Activated T-helper 1 cell treated with anti-CD3 and anti-CD28 coated beads, Interleukin-12 subunit alpha, Interleukin-12 subunit beta, Interleukin-2, Interleukin-4 antibody, amounts not matched to agents 30 ng/mL and 10 ng/mL and 1 ng/mL, durations not matched to agents 14 hours and 24 hours and 36 hours (primary cell): ENCODE measurements at regions not wholly inside any gene's neighbourhood (a gene's known extent, or its start where the extent isn't known, plus 50 kb on each side); places are given as distances from the start of the nearest gene placed in this dataset.
A peak's percentile ranks its signal among the peaks of the same experiment; 100 is the strongest.
"Not testable (repeated sequence)": the region's sequence is repeated elsewhere in the genome, so short reads cannot be mapped to it uniquely, and the experiment has no call there.

Experiments
- DNase-seq: peaks from one replicate; pipeline ENCODE4 v3.0.0; 2021; ENCODE audit warnings: low spot score
- H3K27ac Mint-ChIP-seq: one replicate; pipeline ENCODE4 v1.8.0; 2021; ENCODE audit warnings: mild to moderate bottlenecking, mixed read lengths
- H3K27me3 Mint-ChIP-seq: one replicate; pipeline ENCODE4 v1.8.0; 2022; ENCODE audit warnings: mild to moderate bottlenecking, moderate library complexity, mixed read lengths; ENCODE audit not compliant: insufficient read depth
- H3K36me3 Mint-ChIP-seq: one replicate; pipeline ENCODE4 v1.8.0; 2021; ENCODE audit warnings: low read depth, mixed read lengths
- H3K4me1 Mint-ChIP-seq: one replicate; pipeline ENCODE4 v1.8.0; 2021; ENCODE audit warnings: low read depth, mixed read lengths
- H3K4me3 Mint-ChIP-seq: one replicate; pipeline ENCODE4 v1.8.0; 2021; ENCODE audit warnings: mild to moderate bottlenecking, moderate library complexity, mixed read lengths
- H3K9me3 Mint-ChIP-seq: one replicate; pipeline ENCODE4 v1.8.0; 2021; ENCODE audit warnings: mixed read lengths
- intact Hi-C: fragments of 100-400 bp; cut with micrococcal nuclease; formaldehyde crosslinking; loops from one replicate; pipeline ENCODE4 v1.15.1; 2024

GRCh38 chr11:67859513-67860161 is 144.3 kb downstream of the UNC93B1 start:
- peak; percentile 34 for DNase-seq
- H3K27ac Mint-ChIP-seq, H3K4me3 Mint-ChIP-seq, H3K27me3 Mint-ChIP-seq, H3K9me3 Mint-ChIP-seq, H3K36me3 Mint-ChIP-seq, H3K4me1 Mint-ChIP-seq: not testable (repeated sequence)
- intact Hi-C loops = loop anchor here (1.0 kb wide), 1 partner anchor 96 kb away; no protein-coding TSS in a partner anchor

- H3K4me3 Mint-ChIP-seq, H3K36me3 Mint-ChIP-seq, H3K9me3 Mint-ChIP-seq, DNase-seq, H3K27ac Mint-ChIP-seq, H3K4me1 Mint-ChIP-seq, intact Hi-C loops: not testable (repeated sequence)
- H3K27me3 Mint-ChIP-seq = peaks cover 14% of the 10 kb centered on the region
Measured at GRCh38 chr11:67850747-67851146, 153.2 kb downstream of the UNC93B1 start.

DNA sequence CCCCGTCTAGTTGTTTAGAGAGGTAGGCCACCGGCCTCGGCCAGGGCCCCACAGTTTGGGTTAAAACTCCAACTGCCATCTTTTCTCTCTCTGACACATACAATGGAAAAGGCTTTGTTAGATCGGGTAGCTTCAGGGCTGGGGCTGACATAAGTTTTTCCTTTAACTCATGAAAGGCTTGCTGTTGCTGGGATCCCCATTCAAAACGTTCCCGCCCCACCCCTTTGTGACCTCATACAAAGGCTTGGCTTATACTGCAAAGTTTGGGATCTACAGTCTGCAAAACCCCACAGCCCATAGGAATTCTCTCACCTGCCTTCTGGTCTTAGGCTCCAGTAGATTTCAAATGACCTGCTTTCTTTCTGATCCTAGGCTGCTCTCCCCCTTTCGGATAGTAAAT is 154.1 kb downstream of the UNC93B1 start:
- H3K36me3 Mint-ChIP-seq, H3K27ac Mint-ChIP-seq, H3K4me1 Mint-ChIP-seq, DNase-seq, H3K9me3 Mint-ChIP-seq, intact Hi-C loops, H3K4me3 Mint-ChIP-seq: not testable (repeated sequence)
- H3K27me3 Mint-ChIP-seq = peaks cover 10% of the 10 kb centered on the region

DNA sequence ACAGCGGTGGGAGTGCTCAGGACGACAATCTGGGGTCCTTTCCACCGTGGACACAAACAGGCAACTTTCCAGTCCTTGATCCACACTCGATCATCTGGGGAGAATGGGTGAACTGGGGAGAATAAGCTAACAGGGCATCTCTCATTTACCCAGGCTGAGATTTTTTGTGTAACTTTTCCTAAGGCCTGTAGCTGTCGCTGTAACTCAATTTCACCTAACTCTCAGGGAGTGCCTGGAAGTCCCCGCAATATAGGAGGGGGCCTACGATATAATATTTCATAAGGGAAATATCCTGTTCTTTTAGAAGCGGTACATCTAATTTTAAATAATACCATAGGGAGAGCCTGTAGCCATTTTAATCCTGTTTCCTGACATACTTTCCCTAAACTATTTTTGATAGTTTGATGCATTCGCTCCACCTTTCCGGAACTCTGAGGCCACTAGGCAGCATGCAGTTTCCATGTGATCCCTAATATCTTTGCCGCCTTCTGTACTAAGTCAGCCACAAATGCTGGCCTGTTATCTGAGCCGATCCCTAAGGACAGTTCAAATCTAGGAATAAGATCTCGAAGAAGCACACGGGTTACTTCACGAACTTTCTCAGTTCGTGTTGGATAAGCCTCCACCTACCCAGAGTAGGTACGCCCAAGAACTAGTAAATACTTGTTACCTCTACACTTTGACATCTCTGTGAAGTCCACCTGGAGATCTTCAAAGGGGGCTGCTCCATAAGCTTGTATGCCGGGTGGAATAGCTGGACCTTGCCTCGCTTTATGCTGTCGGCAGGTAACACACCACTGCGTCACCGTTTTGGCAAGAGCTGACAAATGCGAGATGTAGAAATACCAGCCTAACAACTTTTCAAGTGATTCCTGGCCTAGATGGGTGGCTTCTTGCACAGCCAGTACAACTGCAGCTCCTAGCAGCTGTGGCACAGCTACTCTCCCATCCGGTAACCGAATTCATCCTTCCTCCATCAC is 155.7 kb downstream of the UNC93B1 start:
- H3K9me3 Mint-ChIP-seq, DNase-seq, intact Hi-C loops, H3K36me3 Mint-ChIP-seq, H3K4me1 Mint-ChIP-seq, H3K27ac Mint-ChIP-seq, H3K4me3 Mint-ChIP-seq: not testable (repeated sequence)
- H3K27me3 Mint-ChIP-seq = peaks cover 10% of the 10 kb centered on the region

DNA sequence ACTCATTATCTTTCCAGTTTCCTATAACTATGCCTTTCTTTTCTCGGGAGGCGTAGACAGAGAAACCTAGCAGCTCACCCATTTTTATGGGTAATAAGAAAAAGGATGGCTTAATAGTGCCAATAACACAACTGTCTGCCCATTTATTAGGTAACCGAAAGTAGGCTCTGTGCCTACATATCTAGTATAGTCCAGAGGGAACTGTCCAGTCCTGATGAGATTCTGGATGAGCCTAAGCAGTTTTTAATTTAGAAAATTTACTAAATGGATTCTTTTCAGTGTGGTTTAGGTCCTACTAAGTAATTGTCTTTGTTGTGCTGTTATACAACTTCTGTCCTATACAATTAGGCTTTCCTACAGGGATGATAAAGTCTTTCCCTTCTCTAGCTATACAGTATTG is 157.6 kb downstream of the UNC93B1 start:
- H3K4me3 Mint-ChIP-seq, H3K9me3 Mint-ChIP-seq, H3K27ac Mint-ChIP-seq, H3K27me3 Mint-ChIP-seq, DNase-seq, intact Hi-C loops, H3K4me1 Mint-ChIP-seq, H3K36me3 Mint-ChIP-seq: not testable (repeated sequence)

- H3K27ac Mint-ChIP-seq, H3K36me3 Mint-ChIP-seq, H3K9me3 Mint-ChIP-seq, DNase-seq, intact Hi-C loops, H3K4me3 Mint-ChIP-seq, H3K4me1 Mint-ChIP-seq: not testable (repeated sequence)
- H3K27me3 Mint-ChIP-seq = peaks cover 12% of the 10 kb centered on the region
Measured at GRCh38 chr11:67845296-67845695, 158.6 kb downstream of the UNC93B1 start.

DNA sequence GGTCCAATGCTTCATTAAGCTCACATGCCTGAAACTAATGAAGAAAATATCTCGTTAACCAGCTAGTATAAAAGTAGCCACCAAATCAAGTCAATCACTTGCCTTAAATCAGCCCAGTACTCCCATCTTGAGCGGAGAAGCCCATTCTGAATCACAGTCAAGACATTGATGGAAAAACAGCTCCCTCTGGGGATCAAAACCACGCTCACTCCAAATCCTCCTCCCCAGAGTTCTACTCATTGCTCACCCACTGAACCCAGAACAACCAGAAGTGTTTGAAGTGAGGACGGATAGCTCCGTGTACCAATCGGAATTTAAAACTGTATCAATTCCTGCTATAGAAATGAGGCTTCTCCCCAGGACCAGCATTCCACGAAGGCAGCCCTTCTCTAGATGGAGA is 163.3 kb downstream of the UNC93B1 start:
- H3K9me3 Mint-ChIP-seq, H3K36me3 Mint-ChIP-seq, H3K27me3 Mint-ChIP-seq, H3K4me1 Mint-ChIP-seq, DNase-seq, H3K4me3 Mint-ChIP-seq, H3K27ac Mint-ChIP-seq, intact Hi-C loops: not testable (repeated sequence)

DNA sequence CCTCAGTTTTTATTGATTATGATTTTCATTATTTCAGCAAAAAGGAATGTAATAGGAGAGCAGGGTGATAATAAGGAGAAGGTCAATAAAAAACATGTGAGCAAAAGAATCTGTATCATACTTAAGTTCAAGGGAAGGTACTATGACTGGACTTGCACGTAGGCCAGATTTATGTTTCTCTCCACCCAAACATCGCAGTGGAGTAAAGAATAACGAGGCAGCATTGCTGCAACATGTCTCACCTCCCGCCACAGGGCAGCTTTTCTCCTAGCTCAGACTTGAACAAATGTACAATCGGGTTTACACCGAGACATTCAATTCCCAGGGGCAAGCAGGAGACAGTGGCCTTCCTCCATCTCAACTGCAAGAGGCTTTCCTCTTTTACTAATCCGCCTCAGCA is 155.7 kb upstream of the ALDH3B2 start:
- H3K9me3 Mint-ChIP-seq, H3K36me3 Mint-ChIP-seq, intact Hi-C loops, H3K27ac Mint-ChIP-seq, DNase-seq, H3K4me3 Mint-ChIP-seq, H3K4me1 Mint-ChIP-seq: not testable (repeated sequence)
- H3K27me3 Mint-ChIP-seq = peaks cover 41% of the 10 kb centered on the region

- DNase-seq, H3K4me1 Mint-ChIP-seq, H3K4me3 Mint-ChIP-seq, H3K36me3 Mint-ChIP-seq, intact Hi-C loops, H3K27ac Mint-ChIP-seq, H3K9me3 Mint-ChIP-seq: not testable (repeated sequence)
- peaks cover 46% of the 10 kb centered on the region for H3K27me3 Mint-ChIP-seq
Measured at GRCh38 chr11:67826951-67827296, 152.5 kb upstream of the ALDH3B2 start.

DNA sequence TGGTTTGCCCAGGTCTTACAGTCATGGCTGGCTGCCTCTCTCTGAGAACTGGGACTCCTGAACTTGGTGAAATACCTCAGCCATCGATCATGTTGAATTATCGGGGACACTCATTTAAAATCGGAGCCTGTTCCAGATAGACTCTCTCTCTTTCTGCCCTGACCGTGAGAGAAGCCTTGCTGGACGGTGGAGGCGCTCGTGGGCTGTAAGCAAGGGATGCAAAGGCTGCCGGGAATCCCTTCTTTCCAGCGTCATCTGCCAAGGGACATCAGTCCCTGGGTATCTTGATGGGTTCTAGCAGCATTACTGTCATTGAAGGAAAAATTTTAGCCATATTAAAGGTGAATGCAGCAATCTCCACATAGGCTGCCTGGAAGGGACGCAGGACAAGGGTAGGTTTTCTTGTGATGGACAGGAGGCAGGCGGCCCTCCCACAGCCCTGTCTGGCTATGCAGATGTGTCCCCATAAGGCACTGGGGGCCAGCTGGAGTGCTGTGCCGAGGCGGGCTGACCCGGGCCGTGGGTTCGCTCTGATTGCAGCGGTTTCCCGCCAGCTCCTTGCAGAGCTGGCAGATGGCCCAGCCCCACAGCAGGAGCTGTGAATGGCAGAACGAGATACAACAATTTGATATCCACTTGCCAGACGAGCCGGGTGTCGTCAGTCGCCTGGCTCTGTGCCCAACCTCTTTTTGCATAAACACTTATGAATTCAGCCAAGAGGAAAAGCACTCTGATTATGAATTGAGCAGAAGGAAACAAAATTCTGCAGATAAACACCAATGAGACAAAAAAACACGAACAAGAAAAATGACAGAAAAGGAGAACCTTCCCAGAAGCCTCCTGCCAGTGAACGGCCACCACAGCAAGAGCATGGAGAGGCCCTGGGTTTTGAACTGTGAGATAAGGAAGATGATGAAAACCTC is 151.9 kb upstream of the ALDH3B2 start:
- H3K36me3 Mint-ChIP-seq, H3K4me1 Mint-ChIP-seq, H3K27ac Mint-ChIP-seq, H3K4me3 Mint-ChIP-seq, DNase-seq, intact Hi-C loops, H3K9me3 Mint-ChIP-seq: not testable (repeated sequence)
- H3K27me3 Mint-ChIP-seq = peaks cover 44% of the 10 kb centered on the region

- H3K9me3 Mint-ChIP-seq, H3K4me3 Mint-ChIP-seq, H3K27ac Mint-ChIP-seq, DNase-seq, H3K4me1 Mint-ChIP-seq, intact Hi-C loops, H3K36me3 Mint-ChIP-seq: not testable (repeated sequence)
- H3K27me3 Mint-ChIP-seq = peaks cover 38% of the 10 kb centered on the region
Measured at GRCh38 chr11:67824861-67825260, 150.4 kb upstream of the ALDH3B2 start.

DNA sequence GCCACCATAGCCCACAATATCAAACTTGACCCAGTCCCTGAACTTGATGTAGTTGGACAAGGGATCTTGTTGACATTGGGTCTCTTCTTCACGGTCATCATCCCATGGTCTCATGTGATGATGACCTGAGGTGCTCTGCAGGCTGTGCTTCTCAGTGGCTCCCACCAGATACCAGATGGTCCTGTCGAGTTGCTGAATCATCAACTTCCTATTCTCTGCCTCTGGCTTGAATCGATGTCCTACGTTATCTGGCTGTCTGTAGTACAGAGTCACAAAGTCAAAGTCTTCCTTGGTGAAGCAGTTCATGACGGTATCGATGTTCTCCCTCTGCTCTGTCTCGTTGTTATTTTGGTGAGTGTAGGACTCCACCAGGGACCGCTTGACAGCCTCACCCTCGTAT is 145.7 kb upstream of the ALDH3B2 start:
- no peak for DNase-seq
- Mint-ChIP-seq H3K4me1 (no peaks in the 10 kb centered on the region), H3K4me3 (no peak overlapping the region), H3K36me3 (no peaks in the 10 kb centered on the region), H3K27me3 (peaks cover 9% of the 10 kb centered on the region), H3K9me3 (no peaks in the 10 kb centered on the region), H3K27ac (no peak overlapping the region)
- intact Hi-C loops = no loop called here

DNA sequence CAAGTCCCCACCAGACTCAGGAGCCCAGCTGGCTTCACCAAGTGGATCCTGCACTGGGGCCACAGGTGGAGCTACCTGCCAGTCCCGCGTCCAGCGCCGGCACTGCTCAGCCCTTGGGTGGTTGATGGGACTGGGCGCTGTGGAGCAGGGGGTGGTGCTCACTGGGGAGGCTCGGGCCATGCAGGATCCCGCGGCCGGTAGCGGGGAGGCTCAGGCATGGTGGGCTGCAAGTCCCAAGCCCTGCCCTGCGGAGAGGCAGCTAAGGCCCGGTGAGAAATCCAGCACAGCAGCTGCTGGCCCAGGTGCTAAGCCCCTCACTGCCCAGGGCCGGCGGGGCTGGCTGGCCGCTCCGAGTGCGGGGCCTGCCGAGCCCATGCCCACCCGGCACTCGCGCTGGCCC is 143.1 kb upstream of the ALDH3B2 start:
- H3K4me3 Mint-ChIP-seq, DNase-seq, H3K9me3 Mint-ChIP-seq, H3K36me3 Mint-ChIP-seq, H3K4me1 Mint-ChIP-seq, H3K27me3 Mint-ChIP-seq, H3K27ac Mint-ChIP-seq, intact Hi-C loops: not testable (repeated sequence)
